KMS-11 (cell line): ENCODE measurements at regions not wholly inside any gene's neighbourhood (a gene's known extent, or its start where the extent isn't known, plus 50 kb on each side); places are given as distances from the start of the nearest gene placed in this dataset.

Experiments
- H2AFZ ChIP-seq: fragments of 200-600 bp; sonication (generic); 2 replicates; pipeline ENCODE4 v1.6.1; 2016; ENCODE audit warnings: antibody characterized with exemption, mixed run types, low read depth
- H3K27ac ChIP-seq: fragments of 200-600 bp; sonication (generic); 2 replicates; pipeline ENCODE4 v1.6.1; 2016; ENCODE audit warnings: mild to moderate bottlenecking, mixed run types
- H3K27me3 ChIP-seq: fragments of 200-600 bp; sonication (generic); 2 replicates; pipeline ENCODE4 v1.6.1; 2017; ENCODE audit warnings: mild to moderate bottlenecking, low read depth, mixed run types, moderate library complexity; ENCODE audit not compliant: insufficient read depth
- H3K36me3 ChIP-seq: fragments of 200-600 bp; sonication (generic); 2 replicates; pipeline ENCODE4 v1.6.1; 2017; ENCODE audit warnings: mild to moderate bottlenecking, mixed run types; ENCODE audit not compliant: insufficient read depth
- H3K4me1 ChIP-seq: fragments of 200-600 bp; sonication (generic); 2 replicates; pipeline ENCODE4 v1.6.1; 2016; ENCODE audit warnings: mild to moderate bottlenecking, low read depth, mixed run types; ENCODE audit not compliant: poor library complexity, severe bottlenecking
- H3K4me2 ChIP-seq: fragments of 200-600 bp; sonication (generic); 2 replicates; pipeline ENCODE4 v1.7.0; 2016; ENCODE audit warnings: mild to moderate bottlenecking, mixed run types
- H3K4me3 ChIP-seq: fragments of 200-600 bp; sonication (generic); IDR thresholded peaks from 2 replicates; pipeline ENCODE4 v1.6.1; 2017; ENCODE audit warnings: low read depth, low read length, mixed read lengths; ENCODE audit not compliant: insufficient read depth
- H3K79me2 ChIP-seq: fragments of 200-600 bp; sonication (generic); 2 replicates; pipeline ENCODE4 v1.6.1; 2016; ENCODE audit warnings: low read depth, mixed run types; ENCODE audit not compliant: insufficient read depth
- H3K9ac ChIP-seq: fragments of 200-600 bp; sonication (generic); 2 replicates; pipeline ENCODE4 v1.6.1; 2016; ENCODE audit warnings: mild to moderate bottlenecking, mixed run types
- H4K20me1 ChIP-seq: fragments of 200-600 bp; sonication (generic); 2 replicates; pipeline ENCODE4 v1.6.1; 2016; ENCODE audit warnings: mild to moderate bottlenecking, mixed run types; ENCODE audit not compliant: insufficient read depth
- CTCF ChIP-seq: fragments of 200-600 bp; sonication (generic); conservative IDR thresholded peaks from 2 replicates; pipeline ENCODE4 v1.6.1; 2017; ENCODE audit warnings: low read depth, mild to moderate bottlenecking, antibody characterized with exemption, low read length, moderate library complexity, mixed read lengths

GRCh38 chr2:60251247-60251646 is 302.2 kb downstream of the BCL11A start:
- Histone ChIP-seq H2AFZ (no peak overlapping the region), H3K27ac (no peak overlapping the region), H3K79me2 (no peaks in the 10 kb centered on the region), H3K27me3 (no peaks in the 10 kb centered on the region), H3K4me3 (no peak overlapping the region), H3K4me2 (no peak overlapping the region), H4K20me1 (no peaks in the 10 kb centered on the region), H3K9ac (no peak overlapping the region), H3K36me3 (no peaks in the 10 kb centered on the region), H3K4me1 (no peaks in the 10 kb centered on the region)
- no peak for TF ChIP-seq CTCF

- no peak overlapping the region for H3K27ac ChIP-seq
- H2AFZ ChIP-seq = no peak overlapping the region
- H3K4me2 ChIP-seq = no peak overlapping the region
- H3K4me1 ChIP-seq = no peaks in the 10 kb centered on the region
- no peaks in the 10 kb centered on the region for H3K27me3 ChIP-seq
- H3K4me3 ChIP-seq = no peak overlapping the region
- no peak overlapping the region for H3K9ac ChIP-seq
- no peak for TF ChIP-seq CTCF
- no peaks in the 10 kb centered on the region for H3K36me3 ChIP-seq
- H4K20me1 ChIP-seq = no peaks in the 10 kb centered on the region
- H3K79me2 ChIP-seq = no peaks in the 10 kb centered on the region
These were observed 303.6 kb downstream of the BCL11A start for GRCh38 chr2:60249879-60250278.

- Histone ChIP-seq H3K79me2 (no peaks in the 10 kb centered on the region), H4K20me1 (no peaks in the 10 kb centered on the region), H3K4me1 (no peaks in the 10 kb centered on the region), H3K27ac (no peak overlapping the region), H3K27me3 (no peaks in the 10 kb centered on the region), H3K4me3 (no peak overlapping the region), H3K9ac (no peak overlapping the region), H3K36me3 (no peaks in the 10 kb centered on the region), H3K4me2 (no peak overlapping the region), H2AFZ (no peak overlapping the region)
- no peak for TF ChIP-seq CTCF
These were observed 306.0 kb downstream of the BCL11A start for GRCh38 chr2:60247471-60247870.

- no peaks in the 10 kb centered on the region for H4K20me1 ChIP-seq
- no peak for TF ChIP-seq CTCF
These were observed 306.9 kb downstream of the BCL11A start for GRCh38 chr2:60246583-60246982.

More at GRCh38 chr2:60246583-60246982, 306.9 kb downstream of the BCL11A start:
- Histone ChIP-seq H3K9ac (no peak overlapping the region), H3K36me3 (no peaks in the 10 kb centered on the region), H3K4me1 (no peaks in the 10 kb centered on the region), H2AFZ (no peak overlapping the region), H3K27me3 (no peaks in the 10 kb centered on the region), H3K79me2 (no peaks in the 10 kb centered on the region), H3K4me2 (no peak overlapping the region), H3K4me3 (no peak overlapping the region), H3K27ac (no peak overlapping the region)
